Right ventricle myocardium superior (tissue), 1 donor: ENCODE measurements at regions not wholly inside any gene's neighbourhood (a gene's known extent, or its start where the extent isn't known, plus 50 kb on each side); places are given as distances from the start of the nearest gene placed in this dataset.
"Not testable (repeated sequence)": the region's sequence is repeated elsewhere in the genome, so short reads cannot be mapped to it uniquely, and the experiment has no call there.

Experiments used
- ATAC-seq: fragments of 200-7000 bp; cut with Tn5 transposase; one replicate; pipeline ENCODE4 v1.9.1; 2020; ENCODE audit warnings: mild to moderate bottlenecking; ENCODE audit not compliant: poor library complexity
- DNase-seq: peaks from one replicate; pipeline ENCODE4 v3.0.0-alpha.2; 2020
- intact Hi-C: fragments of 100-400 bp; cut with DNase I; formaldehyde crosslinking; loops from one replicate; pipeline ENCODE4 v1.11.2; 2022
- donor health status: DM: no; HTN: yes; CAD: no; lungs with severe emphysema.

DNA sequence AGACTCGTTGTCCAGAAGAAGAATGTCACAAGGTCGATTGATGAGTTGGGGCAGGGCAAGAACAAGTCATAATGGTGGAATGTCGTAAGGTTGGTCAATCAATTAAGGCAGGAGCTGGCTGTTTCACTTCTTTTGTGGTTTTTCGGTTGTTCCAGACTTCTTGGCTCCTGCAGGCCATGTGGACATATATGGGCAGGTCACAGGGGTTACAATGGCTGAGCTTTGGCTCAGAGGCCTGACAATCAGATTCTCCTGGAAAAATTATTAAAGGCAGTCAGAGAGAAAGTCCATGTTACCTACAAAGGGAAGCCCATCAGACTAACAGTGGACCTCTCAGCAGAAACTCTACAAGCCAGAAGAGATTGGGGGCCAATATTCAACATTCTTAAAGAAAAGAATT lies 785.3 kb downstream of the METTL4 start:
- ATAC-seq, DNase-seq, intact Hi-C loops: not testable (repeated sequence)

DNA sequence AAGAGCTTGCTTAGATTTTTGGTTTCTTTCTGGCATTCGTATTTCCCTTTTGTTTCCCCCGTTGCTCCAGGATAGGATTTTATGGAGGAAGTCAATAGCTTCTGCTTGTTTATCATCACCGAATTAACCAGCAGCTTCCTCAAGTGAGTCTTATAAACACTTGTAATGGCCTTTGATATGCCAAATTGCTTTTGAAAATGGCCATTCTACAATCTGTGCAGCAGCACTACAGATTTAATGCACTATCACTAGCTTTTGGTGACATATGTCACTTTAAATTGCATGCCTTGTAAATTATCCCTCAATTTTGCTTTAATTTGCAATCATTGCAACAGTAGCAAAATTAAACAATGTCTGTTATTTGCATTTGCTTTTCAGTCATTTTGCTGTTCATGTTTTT lies 774.7 kb downstream of the METTL4 start:
- intact Hi-C loops: no loop called here
- no peak for DNase-seq
- no peak for ATAC-seq

DNA sequence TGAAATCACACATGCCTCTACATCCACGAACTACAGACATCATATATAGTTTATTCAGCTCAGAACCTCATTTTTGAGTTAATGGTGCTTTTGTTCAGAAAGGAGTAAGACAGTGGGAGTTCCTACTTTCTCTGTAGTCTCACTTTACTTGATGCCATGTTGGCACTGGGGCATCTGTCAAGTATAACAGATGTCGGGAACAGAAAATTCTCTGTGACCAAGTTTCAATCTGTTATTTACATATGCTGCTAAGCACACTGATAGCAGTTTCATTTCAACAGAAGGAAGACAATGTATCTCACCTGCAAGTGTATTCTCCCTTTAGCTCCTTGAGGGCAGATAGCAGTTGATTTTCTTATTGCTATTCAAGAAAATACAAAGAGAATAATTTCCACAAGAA lies 774.1 kb downstream of the METTL4 start:
- intact Hi-C loops: no loop called here
- no peak for ATAC-seq
- no peak for DNase-seq

DNA sequence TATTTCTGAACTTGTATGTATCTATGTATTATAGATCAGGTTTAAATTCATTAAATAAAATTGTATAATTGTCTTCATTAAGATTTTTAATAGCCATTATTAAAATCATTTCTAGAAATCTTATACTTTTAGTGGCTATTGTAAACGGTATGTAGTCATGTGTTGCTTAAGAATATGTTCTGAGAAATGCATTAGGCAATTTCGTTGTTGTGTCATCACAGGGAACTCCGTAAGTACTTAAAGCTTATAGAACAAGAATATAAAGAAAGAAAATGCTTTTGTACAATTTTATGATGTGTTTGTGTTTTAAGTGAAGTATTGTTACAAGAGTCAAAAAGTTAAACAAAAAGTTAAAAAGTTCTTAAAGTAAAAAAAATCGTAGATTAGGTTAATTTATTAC lies 765.8 kb downstream of the METTL4 start:
- intact Hi-C loops: no loop called here
- ATAC-seq (no peak), DNase-seq (no peak)

DNA sequence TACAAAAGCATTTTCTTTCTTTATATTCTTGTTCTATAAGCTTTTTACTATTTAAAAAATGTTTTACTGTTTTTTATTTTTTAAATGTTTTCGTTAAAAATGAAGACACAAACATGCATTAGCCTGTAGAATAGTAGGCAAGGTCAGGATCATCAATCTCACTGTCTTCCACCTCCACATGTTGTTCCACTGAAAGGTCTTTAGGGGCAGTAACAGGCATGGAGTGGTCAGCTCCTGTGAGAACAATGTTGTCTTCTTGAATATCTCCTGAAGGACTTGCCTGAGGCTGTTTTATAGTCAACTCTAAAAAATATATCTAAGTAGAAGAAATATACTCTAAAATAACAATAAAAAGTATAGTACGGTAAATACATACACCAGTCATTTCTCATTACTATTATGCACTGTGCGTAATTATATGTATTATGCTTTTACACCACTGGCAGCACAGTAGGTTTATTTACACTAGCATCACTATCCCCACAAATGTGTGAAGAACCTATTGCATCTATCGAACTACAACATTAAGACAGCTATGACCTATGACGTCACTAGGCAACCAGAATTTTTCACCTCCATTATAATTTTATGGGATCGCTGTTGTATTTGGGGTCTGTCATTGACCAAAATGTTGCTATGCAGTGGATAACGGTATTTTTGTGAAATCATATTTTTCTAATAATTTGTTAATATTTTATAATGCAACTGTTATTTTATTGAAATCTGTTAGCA lies 764.3 kb downstream of the METTL4 start:
- intact Hi-C loops: no loop called here
- ATAC-seq: no peak
- no peak for DNase-seq

DNA sequence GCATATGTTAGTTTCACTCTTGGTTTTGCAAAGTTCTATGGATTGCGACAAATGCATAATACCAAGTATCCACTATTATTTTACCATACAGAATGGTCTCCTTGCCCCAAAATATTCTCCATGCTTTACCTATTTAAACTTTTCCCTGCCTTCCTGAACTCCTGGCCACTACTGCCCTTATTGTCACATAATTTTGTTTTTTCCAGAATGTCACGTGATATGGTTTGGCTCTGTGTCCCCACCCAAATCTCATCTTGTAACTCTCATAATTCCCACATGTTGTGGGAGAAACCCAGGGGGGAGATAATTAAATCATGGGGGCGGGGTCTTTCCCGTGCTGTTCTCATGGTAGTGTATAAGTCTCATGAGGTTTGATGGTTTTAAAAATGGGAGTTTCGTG lies 760.0 kb downstream of the METTL4 start:
- intact Hi-C loops: no loop called here
- DNase-seq (no peak), ATAC-seq (no peak)

DNA sequence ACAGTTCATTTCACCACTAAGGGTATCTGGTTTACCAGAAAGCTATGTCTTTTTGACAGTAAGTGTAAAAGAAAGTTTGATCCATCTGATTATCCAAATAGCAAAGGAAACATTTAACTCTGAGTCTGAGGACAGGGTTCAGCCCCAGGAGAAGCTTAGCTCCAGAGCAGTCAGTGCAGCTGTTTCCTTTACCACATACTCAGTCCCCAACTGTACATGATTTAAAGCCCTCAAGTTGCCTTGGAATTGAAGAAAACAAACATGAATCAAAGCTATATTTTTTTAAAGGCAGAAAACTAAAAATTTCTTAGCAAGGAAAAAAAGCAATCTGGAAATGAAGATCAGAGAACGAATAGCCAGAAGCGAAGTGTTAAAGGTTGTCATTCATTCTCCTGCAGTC lies 746.0 kb downstream of the METTL4 start:
- DNase-seq (no peak), ATAC-seq (no peak)
- intact Hi-C loops: no loop called here

DNA sequence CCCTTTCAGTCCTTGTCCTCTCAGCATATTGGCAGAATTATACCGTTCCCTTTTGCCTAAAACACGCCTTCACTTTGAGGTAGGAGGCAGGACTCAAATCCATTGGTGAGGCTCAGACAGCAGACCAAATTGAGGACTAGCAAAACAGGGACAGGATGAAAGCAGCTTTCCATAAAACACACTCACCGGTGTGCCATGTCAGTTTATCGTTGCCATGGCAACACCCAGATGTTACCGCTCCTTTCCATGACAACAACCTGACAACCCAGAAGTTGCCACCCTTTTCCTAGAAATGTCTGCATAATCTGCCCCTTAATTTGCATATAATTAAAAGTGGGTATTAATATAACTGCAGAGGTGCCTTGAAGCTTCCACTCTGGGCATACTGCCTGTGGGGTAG lies 730.4 kb downstream of the METTL4 start:
- DNase-seq (no peak), ATAC-seq (no peak)
- intact Hi-C loops: no loop called here

DNA sequence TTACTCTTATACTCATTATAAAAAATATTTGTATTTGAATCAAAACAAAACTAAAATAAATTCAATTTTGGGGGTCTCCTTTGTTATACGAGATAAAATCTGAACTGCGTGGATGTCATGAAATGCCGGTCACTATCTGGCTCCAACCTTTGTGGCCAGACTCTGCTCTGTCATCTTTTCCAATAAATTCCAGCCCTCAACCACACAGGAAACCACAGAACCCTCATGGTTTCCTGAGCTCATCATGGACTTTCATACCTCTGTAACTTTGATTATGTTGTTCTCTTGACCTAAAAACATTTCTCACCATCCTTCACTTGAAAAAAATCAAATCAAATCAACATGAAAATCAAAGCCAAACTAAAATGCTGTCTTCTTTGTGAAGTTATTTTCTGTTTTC lies 724.7 kb downstream of the METTL4 start:
- intact Hi-C loops: no loop called here
- DNase-seq (no peak), ATAC-seq (no peak)

DNA sequence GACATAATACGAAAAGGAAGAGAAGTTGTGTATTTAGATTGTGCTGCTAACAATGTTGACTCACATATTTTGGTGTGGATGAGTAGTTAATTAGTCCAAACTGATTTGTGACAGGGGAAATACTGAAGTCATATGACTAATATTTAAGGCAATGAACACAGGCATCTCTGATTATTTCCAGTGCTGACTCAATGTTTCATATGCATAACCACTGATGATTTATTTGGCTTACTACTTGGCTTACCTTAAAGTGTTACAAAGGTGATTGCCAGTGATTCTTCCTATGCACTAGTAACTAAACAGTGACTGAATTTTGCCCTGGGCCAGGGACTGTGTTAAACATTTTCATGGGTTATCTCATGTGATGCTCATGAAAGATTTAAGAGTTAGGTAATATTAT lies 722.6 kb downstream of the METTL4 start:
- DNase-seq (no peak), ATAC-seq (no peak)
- intact Hi-C loops: no loop called here

DNA sequence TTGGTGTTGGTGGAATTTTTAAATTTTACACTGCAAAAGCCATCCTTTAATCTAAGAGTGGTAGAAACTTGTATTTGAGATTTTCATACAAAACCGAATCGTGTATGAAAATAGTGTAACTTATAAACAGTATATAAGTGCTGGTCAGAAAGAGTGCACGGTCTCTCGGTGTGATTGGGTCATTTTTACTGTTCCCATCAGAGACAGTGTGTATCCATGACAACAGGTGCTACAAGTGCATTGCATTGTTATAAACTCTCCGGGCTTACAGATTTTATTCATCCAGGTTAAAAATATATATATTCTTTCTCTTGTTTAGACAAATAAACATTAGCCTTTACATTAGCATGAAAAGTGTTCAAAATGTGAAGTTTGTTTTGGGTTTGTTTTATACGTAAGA lies 721.9 kb downstream of the METTL4 start:
- DNase-seq: no peak
- intact Hi-C loops: no loop called here
- no peak for ATAC-seq

DNA sequence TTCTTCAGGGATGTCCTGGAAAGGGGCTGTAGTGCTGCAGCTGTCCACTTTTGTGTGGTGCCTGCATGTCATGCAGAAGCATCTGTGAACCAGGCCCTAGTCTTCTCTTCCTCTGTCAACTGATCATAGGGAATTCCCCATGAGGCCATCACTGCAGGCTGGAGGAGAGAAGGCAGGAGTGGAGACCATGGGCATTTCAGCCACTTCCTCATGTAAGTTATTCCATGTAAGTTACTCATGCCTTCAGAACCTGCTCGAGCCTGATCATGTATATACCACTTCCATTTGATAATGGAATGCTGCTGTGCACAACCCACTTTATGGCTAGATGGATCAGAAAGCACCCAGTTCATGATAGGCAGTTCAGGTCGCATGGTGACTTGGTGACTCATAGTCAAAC lies 714.0 kb downstream of the METTL4 start:
- intact Hi-C loops, DNase-seq, ATAC-seq: not testable (repeated sequence)

DNA sequence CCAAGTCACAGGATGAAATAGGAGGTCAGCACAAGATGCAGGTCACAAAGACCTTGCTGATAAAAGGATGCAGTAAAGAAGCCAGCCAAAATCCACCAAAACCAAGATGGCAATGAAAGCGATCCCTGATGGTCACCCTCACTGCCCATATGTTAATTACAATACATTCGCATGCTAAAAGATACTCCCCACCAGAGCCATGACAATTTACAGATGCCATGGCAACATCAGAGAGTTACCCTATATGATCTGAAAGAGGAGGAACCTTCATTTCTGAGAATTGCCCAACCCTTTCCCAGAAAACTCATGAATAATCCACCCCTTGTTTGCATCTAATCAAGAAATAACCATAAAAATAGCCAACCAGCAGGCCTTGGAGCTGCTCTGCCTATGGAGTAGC lies 709.8 kb downstream of the METTL4 start:
- no peak for ATAC-seq
- DNase-seq: no peak
- intact Hi-C loops: no loop called here

DNA sequence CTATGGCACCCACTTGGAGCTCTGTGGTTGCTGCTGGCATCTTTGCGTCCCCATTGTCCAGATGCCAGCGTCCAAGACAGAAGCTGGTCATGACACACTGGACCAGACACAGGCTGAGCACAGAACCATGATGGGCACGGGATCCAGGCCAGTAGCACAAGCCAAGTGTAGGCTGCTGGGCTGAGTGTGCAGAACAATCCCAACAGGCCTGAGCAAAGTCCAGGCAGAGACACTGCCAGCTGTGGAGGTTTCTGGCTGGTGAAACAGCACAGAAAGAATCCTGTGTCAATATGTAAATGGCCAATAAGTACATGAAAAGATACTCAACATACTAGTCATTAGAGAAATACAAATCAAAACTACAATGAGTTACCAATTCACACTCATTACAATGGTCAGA lies 705.4 kb downstream of the METTL4 start:
- intact Hi-C loops: no loop called here
- no peak for ATAC-seq
- no peak for DNase-seq

DNA sequence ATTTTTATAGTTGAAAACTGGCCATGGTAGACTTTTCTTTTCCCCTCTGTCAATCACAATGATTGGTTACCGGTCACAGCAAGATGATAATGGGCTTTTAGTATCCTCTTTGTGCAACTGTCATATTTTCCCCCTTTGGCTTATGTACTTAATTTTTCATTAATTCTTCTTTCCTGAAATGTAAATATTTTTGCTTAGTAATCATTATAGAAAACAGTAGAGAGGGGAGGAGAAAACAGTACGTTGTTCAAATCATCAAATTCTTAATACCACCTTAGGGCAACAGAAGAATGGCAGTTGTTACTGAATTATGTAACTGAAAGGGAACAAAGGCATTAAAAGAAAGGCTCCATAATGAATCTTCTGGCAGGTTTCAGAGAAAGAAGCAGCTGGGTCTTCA lies 699.0 kb downstream of the METTL4 start:
- intact Hi-C loops: no loop called here
- DNase-seq (no peak), ATAC-seq (no peak)

DNA sequence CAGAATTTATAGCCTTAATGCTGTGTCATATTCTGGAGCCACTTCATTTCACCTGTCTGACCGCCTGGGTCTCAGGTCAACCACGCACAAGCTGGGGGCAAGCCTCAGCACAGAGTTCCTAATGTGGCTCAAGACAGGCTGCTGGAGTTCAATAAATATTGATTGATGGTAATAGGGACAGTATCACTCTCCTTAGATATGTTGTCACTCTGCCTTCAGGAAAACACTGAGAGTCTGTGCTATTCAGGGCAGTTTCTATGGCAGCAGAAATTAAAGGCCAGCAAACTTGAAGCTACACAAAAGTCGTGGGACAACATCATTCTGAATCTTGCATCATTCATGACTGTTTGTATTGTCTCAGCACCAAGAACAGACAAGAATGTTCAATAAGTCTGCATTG lies 696.1 kb downstream of the METTL4 start:
- DNase-seq (no peak), ATAC-seq (no peak)
- intact Hi-C loops: no loop called here

DNA sequence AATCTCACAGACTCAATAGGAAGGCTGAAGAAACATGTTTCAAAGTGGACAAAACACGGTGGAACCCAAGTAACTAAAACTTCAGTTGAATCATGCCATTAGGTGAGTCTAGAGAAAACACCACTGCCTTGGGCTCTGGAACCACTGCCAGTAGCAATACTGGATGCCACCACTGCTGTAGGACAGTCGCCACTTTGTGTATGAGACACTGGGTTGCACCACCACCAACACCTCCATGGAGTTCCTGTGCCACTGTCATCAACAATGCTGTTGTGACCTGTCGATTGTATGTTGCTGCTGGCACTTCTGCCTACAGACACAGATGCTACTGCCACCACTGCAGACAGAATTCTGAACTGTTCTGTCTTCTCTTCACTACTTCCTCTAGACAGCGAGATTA lies 686.7 kb downstream of the METTL4 start:
- intact Hi-C loops: no loop called here
- DNase-seq (no peak), ATAC-seq (no peak)

DNA sequence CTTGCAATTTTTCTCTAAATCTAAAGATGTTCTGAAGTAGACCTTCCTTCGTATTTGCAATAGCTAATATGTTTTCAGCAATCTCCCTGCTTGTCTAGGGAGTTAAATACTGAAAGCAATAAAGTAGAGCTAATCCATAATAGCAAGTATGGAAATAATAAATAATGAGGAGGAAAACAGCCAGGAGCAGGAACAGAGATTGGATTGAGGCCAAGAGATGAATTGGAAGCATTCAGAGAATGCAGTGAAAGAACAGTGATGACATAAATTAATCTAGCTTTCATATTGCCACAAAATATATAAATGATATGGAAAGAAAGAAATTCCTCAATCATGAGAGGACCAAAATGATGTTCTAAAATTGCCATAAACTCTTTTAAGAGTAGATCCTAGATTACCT lies 679.7 kb downstream of the METTL4 start:
- intact Hi-C loops: no loop called here
- no peak for DNase-seq
- no peak for ATAC-seq

DNA sequence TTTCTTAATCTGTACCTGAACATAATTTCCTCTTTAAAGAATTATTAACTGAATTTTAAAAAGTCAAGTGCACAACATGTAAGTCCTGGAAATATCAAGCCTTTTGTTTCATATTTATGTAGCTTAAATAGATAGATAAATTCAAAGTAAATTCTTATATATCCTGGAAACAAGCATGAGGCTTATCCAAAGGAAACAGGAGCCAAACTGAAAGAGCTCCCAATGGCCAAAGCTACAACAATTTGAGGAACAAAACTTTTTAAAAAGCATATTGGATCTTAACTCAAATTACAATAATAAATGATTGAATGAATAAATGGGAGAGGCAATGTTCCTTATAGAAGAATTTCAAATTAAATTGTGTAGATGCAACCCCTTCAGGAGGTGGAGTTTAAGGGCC lies 679.1 kb downstream of the METTL4 start:
- intact Hi-C loops: no loop called here
- ATAC-seq (no peak), DNase-seq (no peak)

DNA sequence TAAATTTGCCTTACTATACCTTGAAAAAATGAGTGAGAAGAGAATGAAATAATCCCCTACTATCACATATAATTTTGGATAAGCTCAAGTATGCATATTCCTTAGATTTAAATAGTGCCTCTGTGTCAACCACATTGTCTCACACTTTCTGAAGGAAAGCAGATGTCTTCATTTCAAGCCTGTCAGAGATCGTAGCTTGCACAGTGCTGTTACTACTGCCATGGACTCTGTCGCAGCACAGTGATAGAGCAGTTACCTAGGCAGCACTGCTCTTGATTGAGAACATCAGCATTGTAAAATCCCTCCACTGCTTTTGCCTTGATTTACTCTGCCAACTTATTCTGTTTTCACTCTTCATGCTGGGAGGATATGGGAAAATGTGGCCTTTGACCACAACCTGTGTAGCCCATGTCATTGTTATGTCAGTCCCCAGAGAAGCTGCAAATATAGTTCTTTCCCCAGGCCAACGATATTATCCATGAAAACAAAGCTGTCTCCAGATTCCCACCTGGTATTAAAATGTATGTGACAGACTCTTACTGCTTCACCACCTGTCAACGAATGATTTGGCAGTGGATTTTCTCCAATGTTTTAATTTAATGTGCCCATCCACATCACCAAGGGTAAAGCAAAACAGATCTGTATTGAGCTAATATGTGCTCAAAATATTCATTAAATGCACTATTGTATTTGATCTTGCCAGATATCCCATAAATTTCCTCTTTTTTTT lies 675.7 kb downstream of the METTL4 start:
- no peak for DNase-seq
- intact Hi-C loops: no loop called here
- no peak for ATAC-seq

DNA sequence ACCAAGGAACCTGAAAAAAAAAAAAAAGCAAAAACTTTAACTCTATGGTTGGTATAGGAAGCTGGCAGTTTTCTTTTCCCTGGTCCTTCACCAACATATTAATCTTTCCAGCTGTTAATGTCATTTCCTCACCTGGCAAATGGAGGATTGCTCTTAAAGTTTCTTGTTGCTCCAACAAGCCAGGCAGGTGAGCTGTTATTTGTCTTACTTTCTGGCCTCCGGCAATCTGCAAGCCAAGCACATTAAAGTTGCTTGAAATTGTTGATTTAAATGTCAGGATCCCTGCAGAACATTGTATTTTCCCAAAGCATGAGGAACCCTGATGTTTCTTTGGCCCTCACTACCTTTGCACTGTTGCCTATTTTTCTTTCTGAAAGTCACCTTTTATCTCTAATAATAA lies 664.9 kb downstream of the METTL4 start:
- intact Hi-C loops: no loop called here
- DNase-seq: no peak
- ATAC-seq: no peak
